ENCODE measurements at regions not wholly inside any gene's neighbourhood (a gene's known extent, or its start where the extent isn't known, plus 50 kb on each side); places are given as distances from the start of the nearest gene placed in this dataset.

DNA sequence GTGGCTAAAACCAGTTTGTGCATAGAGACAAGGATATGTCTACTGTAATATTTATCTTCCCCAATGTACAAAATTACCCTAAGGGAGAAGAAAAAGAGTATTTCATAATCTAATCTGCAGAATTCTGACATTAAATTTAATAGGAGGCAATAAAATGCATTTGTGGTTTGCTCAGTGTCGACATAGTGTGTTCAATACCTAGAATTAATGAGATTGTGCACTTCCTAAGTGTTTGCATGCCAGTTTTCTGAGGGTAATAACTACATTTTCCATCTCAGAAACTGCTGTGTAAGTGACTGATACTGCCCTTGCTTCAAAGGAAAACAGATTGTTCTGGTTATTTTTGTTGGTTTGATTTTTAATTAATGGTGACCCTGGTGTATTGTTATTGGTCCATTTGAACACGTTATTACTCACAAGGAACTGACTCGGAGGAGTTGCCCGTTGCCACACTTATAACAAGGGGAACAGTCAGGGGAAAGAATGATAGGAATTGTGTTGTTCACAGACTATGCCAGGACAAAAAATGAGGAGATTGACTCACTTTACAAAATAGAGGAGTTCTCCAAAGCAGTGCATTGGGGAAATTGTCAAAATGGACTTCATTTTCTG, 960.3 kb upstream of the TMEM132C start:
- TF ChIP-seq REST (IDR thresholded peaks at IDR 0.05; ENCODE audit: insufficient replicate concordance, low read depth) (no peak), POLR2AphosphoS5 (IDR thresholded peaks at IDR 0.05; ENCODE audit: low read depth) (no peak)
- TF ChIP-seq, protein P1, sequence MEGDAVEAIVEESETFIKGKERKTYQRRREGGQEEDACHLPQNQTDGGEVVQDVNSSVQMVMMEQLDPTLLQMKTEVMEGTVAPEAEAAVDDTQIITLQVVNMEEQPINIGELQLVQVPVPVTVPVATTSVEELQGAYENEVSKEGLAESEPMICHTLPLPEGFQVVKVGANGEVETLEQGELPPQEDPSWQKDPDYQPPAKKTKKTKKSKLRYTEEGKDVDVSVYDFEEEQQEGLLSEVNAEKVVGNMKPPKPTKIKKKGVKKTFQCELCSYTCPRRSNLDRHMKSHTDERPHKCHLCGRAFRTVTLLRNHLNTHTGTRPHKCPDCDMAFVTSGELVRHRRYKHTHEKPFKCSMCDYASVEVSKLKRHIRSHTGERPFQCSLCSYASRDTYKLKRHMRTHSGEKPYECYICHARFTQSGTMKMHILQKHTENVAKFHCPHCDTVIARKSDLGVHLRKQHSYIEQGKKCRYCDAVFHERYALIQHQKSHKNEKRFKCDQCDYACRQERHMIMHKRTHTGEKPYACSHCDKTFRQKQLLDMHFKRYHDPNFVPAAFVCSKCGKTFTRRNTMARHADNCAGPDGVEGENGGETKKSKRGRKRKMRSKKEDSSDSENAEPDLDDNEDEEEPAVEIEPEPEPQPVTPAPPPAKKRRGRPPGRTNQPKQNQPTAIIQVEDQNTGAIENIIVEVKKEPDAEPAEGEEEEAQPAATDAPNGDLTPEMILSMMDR (IDR thresholded peaks at IDR 0.05; ENCODE audit: insufficient read depth, low read length): no peak

All from HL-60 (cell line).